OCI-LY7 (cell line): ENCODE measurements at regions not wholly inside any gene's neighbourhood (a gene's known extent, or its start where the extent isn't known, plus 50 kb on each side); places are given as distances from the start of the nearest gene placed in this dataset.

ENCODE experiments used
- BruUV-seq: library from RNA; stranded (reverse); fragments of 400-500 nt; replicated peaks from 2 replicates; lab custom pipeline; 2021; lab: Mats Ljungman, UMichigan
- CTCF ChIA-PET: fragments of 300-600 bp; sonication (Branson Sonifier 250); formaldehyde crosslinking; loops from one replicate; lab custom pipeline; 2022; ENCODE audit warnings: antibody characterized with exemption; ENCODE audit not compliant: unreplicated experiment; lab: Charles Lee
- POLR2A ChIA-PET: fragments of 300-600 bp; sonication (Branson Sonifier 250); formaldehyde crosslinking; loops from one replicate; lab custom pipeline; 2022; ENCODE audit warnings: antibody characterized with exemption; lab: Charles Lee
- DNase-seq: peaks from one replicate; pipeline ENCODE4 v3.0.0-alpha.2; 2015; ENCODE audit warnings: low spot score
- H2AFZ ChIP-seq: fragments of 200-600 bp; sonication (generic), shearing (Covaris generic); 2 replicates; pipeline ENCODE4 v1.6.1; 2014; ENCODE audit warnings: mild to moderate bottlenecking, antibody characterized with exemption, low read length, moderate library complexity
- H3K27ac ChIP-seq: fragments of 200-600 bp; sonication (generic); 2 replicates; pipeline ENCODE4 v1.5.1; 2014; ENCODE audit warnings: mixed run types, low read depth, mild to moderate bottlenecking, moderate library complexity, low read length, inconsistent platforms; ENCODE audit not compliant: poor library complexity, severe bottlenecking
- H3K36me3 ChIP-seq: fragments of 200-600 bp; sonication (generic); 2 replicates; pipeline ENCODE4 v1.6.1; 2014; ENCODE audit warnings: mild to moderate bottlenecking, antibody characterized with exemption, low read length, moderate library complexity, mixed read lengths; ENCODE audit not compliant: insufficient read depth
- H3K4me1 ChIP-seq: fragments of 200-600 bp; sonication (generic); 2 replicates; pipeline ENCODE4 v1.5.1; 2014; ENCODE audit warnings: mild to moderate bottlenecking, low read length; ENCODE audit not compliant: insufficient read depth, poor library complexity, severe bottlenecking
- H3K4me2 ChIP-seq: fragments of 200-600 bp; sonication (generic); 2 replicates; pipeline ENCODE4 v1.6.1; 2014; ENCODE audit warnings: mild to moderate bottlenecking, low read length
- H3K4me3 ChIP-seq: fragments of 200-600 bp; sonication (generic); 2 replicates; pipeline ENCODE4 v1.5.1; 2014; ENCODE audit warnings: mild to moderate bottlenecking, low read depth, low read length; ENCODE audit not compliant: poor library complexity, severe bottlenecking
- H3K79me2 ChIP-seq: fragments of 200-600 bp; sonication (generic); 2 replicates; pipeline ENCODE4 v1.6.1; 2016; ENCODE audit warnings: low read depth, mild to moderate bottlenecking, low read length, moderate library complexity, mixed read lengths; ENCODE audit not compliant: insufficient read depth
- H3K9me2 ChIP-seq: fragments of 200-600 bp; sonication (generic); 2 replicates; pipeline ENCODE4 v1.6.1; 2016; ENCODE audit warnings: mild to moderate bottlenecking, low read length, mixed read lengths; ENCODE audit not compliant: insufficient read depth
- H3K9me3 ChIP-seq: fragments of 200-600 bp; sonication (generic); 2 replicates; pipeline ENCODE4 v1.6.1; 2014; ENCODE audit warnings: mild to moderate bottlenecking, mixed run types, low read length, mixed read lengths
- H4K20me1 ChIP-seq: fragments of 200-600 bp; sonication (generic); 2 replicates; pipeline ENCODE4 v1.6.1; 2014; ENCODE audit warnings: mild to moderate bottlenecking, antibody characterized with exemption, low read length, moderate library complexity, mixed read lengths; ENCODE audit not compliant: insufficient read depth
- CTCF ChIP-seq: fragments of 200-600 bp; sonication (generic); conservative IDR thresholded peaks from 2 replicates; pipeline ENCODE4 v1.5.1; 2014; ENCODE audit warnings: mild to moderate bottlenecking, antibody characterized with exemption, low read length, moderate library complexity, mixed read lengths
- EZH2phosphoT487 ChIP-seq: fragments of 200-600 bp; sonication (generic); IDR thresholded peaks from 2 replicates; pipeline ENCODE4 v1.6.1; 2018; ENCODE audit warnings: low read depth, borderline replicate concordance, mild to moderate bottlenecking, mixed run types, antibody characterized with exemption, low read length, moderate library complexity, mixed read lengths
- intact Hi-C: fragments of 100-400 bp; cut with micrococcal nuclease; formaldehyde crosslinking; loops from one replicate; pipeline ENCODE4 v1.10.0; 2022; ENCODE audit not compliant: unreplicated experiment

- Histone ChIP-seq H3K9me3 (no peaks in the 10 kb centered on the region), H3K9me2 (no peaks in the 10 kb centered on the region), H3K79me2 (no peaks in the 10 kb centered on the region), H3K4me1 (no peaks in the 10 kb centered on the region), H3K27ac (no peak overlapping the region), H2AFZ (no peak overlapping the region), H3K36me3 (no peaks in the 10 kb centered on the region), H3K4me3 (no peak overlapping the region), H4K20me1 (no peaks in the 10 kb centered on the region), H3K4me2 (no peak overlapping the region)
- TF ChIP-seq EZH2phosphoT487 = no peak
- TF ChIP-seq CTCF = no peak
- DNase-seq = no peak
- ChIA-PET POLR2A (no interaction called here), CTCF (no interaction called here)
- no TSS peak for BruUV-seq
- intact Hi-C loops = loop anchor here (5.0 kb wide), 1 partner anchor 688 kb away; no protein-coding TSS in a partner anchor
These were observed 691.2 kb downstream of the QKI start for GRCh38 chr6:164105705-164106104.

GRCh38 chr6:164104432-164104831 lies 689.9 kb downstream of the QKI start:
- TF ChIP-seq EZH2phosphoT487 (no peak), CTCF (no peak)
- CTCF ChIA-PET = no interaction called here
- H3K79me2 ChIP-seq = no peaks in the 10 kb centered on the region
- intact Hi-C loops = no loop called here
- no peak overlapping the region for H3K4me2 ChIP-seq
- POLR2A ChIA-PET = no interaction called here
- DNase-seq = no peak
- H3K4me1 ChIP-seq = no peaks in the 10 kb centered on the region
- H3K4me3 ChIP-seq = no peak overlapping the region
- no peaks in the 10 kb centered on the region for H3K36me3 ChIP-seq
- BruUV-seq = no TSS peak
- no peaks in the 10 kb centered on the region for H4K20me1 ChIP-seq
- no peak overlapping the region for H3K27ac ChIP-seq
- no peaks in the 10 kb centered on the region for H3K9me2 ChIP-seq
- no peaks in the 10 kb centered on the region for H3K9me3 ChIP-seq
- no peak overlapping the region for H2AFZ ChIP-seq

- ChIA-PET POLR2A (no interaction called here), CTCF (no interaction called here)
- no peaks in the 10 kb centered on the region for H3K9me2 ChIP-seq
- no peaks in the 10 kb centered on the region for H3K4me1 ChIP-seq
- TF ChIP-seq CTCF = no peak
- TF ChIP-seq EZH2phosphoT487 = no peak
- no peak overlapping the region for H2AFZ ChIP-seq
- H3K4me2 ChIP-seq = no peak overlapping the region
- no peaks in the 10 kb centered on the region for H3K79me2 ChIP-seq
- no peaks in the 10 kb centered on the region for H4K20me1 ChIP-seq
- no peaks in the 10 kb centered on the region for H3K36me3 ChIP-seq
- no peak overlapping the region for H3K4me3 ChIP-seq
- no peak for DNase-seq
- H3K9me3 ChIP-seq = no peaks in the 10 kb centered on the region
- intact Hi-C loops = no loop called here
- BruUV-seq = no TSS peak
- H3K27ac ChIP-seq = no peak overlapping the region
These were observed 688.2 kb downstream of the QKI start for GRCh38 chr6:164102693-164103092.
